ENCODE measurements at regions not wholly inside any gene's neighbourhood (a gene's known extent, or its start where the extent isn't known, plus 50 kb on each side); places are given as distances from the start of the nearest gene placed in this dataset.

- no peak for DNase-seq (ENCODE audit: low spot score)
- no peak for TF ChIP-seq CTCF (IDR thresholded peaks at IDR 0.05; ENCODE audit: extremely low read depth, missing control alignments)
These were observed 1177.4 kb downstream of the SORCS1 start for GRCh38 chr10:105986912-105987635.

GRCh38 chr10:105986486-105986885 lies 1178.0 kb downstream of the SORCS1 start:
- no peak for TF ChIP-seq CTCF (IDR thresholded peaks at IDR 0.05; ENCODE audit: extremely low read depth, missing control alignments)
- no peak for DNase-seq (ENCODE audit: low spot score)

GRCh38 chr10:105982735-105983134 lies 1181.8 kb downstream of the SORCS1 start:
- TF ChIP-seq CTCF (IDR thresholded peaks at IDR 0.05; ENCODE audit: extremely low read depth, missing control alignments), result no peak
- DNase-seq (ENCODE audit: low spot score), result no peak

GRCh38 chr10:105981679-105982078 lies 1182.8 kb downstream of the SORCS1 start:
- TF ChIP-seq CTCF (IDR thresholded peaks at IDR 0.05; ENCODE audit: extremely low read depth, missing control alignments), result no peak

GRCh38 chr10:105974803-105975456 lies 1189.6 kb downstream of the SORCS1 start:
- DNase-seq (ENCODE audit: low spot score), result peak; percentile 8
- TF ChIP-seq CTCF (IDR thresholded peaks at IDR 0.05; ENCODE audit: extremely low read depth, missing control alignments), result no peak

More at GRCh38 chr10:105981679-105982078, 1182.8 kb downstream of the SORCS1 start:
- DNase-seq (ENCODE audit: low spot score), result no peak

- TF ChIP-seq CTCF (IDR thresholded peaks at IDR 0.05; ENCODE audit: extremely low read depth, missing control alignments), result no peak
- DNase-seq (ENCODE audit: low spot score), result no peak
These were observed 1190.6 kb downstream of the SORCS1 start for GRCh38 chr10:105973902-105974301.

GRCh38 chr10:105973360-105973759 lies 1191.1 kb downstream of the SORCS1 start:
- no peak for TF ChIP-seq CTCF (IDR thresholded peaks at IDR 0.05; ENCODE audit: extremely low read depth, missing control alignments)
- no peak for DNase-seq (ENCODE audit: low spot score)

Measured in GM20000 (cell line).